IPS-20b (cell line): ENCODE measurements at regions not wholly inside any gene's neighbourhood (a gene's known extent, or its start where the extent isn't known, plus 50 kb on each side); places are given as distances from the start of the nearest gene placed in this dataset.

Experiments used
- H3K27ac ChIP-seq: one replicate; pipeline ENCODE4 v1.5.1; 2013; ENCODE audit warnings: low read length
- H3K27me3 ChIP-seq: 2 replicates; pipeline ENCODE4 v1.6.1; 2013; ENCODE audit warnings: mild to moderate bottlenecking, low read length, inconsistent platforms; ENCODE audit not compliant: insufficient read depth
- H3K36me3 ChIP-seq: 2 replicates; pipeline ENCODE4 v1.6.1; 2013; ENCODE audit warnings: low read depth, mild to moderate bottlenecking, inconsistent platforms, low read length, moderate library complexity; ENCODE audit not compliant: insufficient read depth
- H3K4me1 ChIP-seq: 2 replicates; pipeline ENCODE4 v1.6.1; 2013; ENCODE audit warnings: mild to moderate bottlenecking, control low read depth, inconsistent platforms, low read length, moderate library complexity; ENCODE audit not compliant: insufficient read depth
- H3K4me3 ChIP-seq: 2 replicates; pipeline ENCODE4 v1.5.1; 2013; ENCODE audit warnings: mild to moderate bottlenecking, low read length, inconsistent platforms
- H3K9ac ChIP-seq: 2 replicates; pipeline ENCODE4 v1.6.1; 2013; ENCODE audit warnings: low read depth, mild to moderate bottlenecking, inconsistent platforms, low read length, moderate library complexity
- H3K9me3 ChIP-seq: 2 replicates; pipeline ENCODE4 v1.6.1; 2013; ENCODE audit warnings: mild to moderate bottlenecking, low read depth, low read length, inconsistent platforms; ENCODE audit not compliant: insufficient read depth

GRCh38 chr12:124419292-124420040, 124.6 kb downstream of the RFLNA start:
- Histone ChIP-seq H3K36me3 (peaks cover 56% of the 10 kb centered on the region), H3K27ac (no peak overlapping the region), H3K9ac (no peak overlapping the region), H3K9me3 (no peaks in the 10 kb centered on the region), H3K4me1 (no peaks in the 10 kb centered on the region), H3K27me3 (no peaks in the 10 kb centered on the region), H3K4me3 (no peak overlapping the region)

DNA sequence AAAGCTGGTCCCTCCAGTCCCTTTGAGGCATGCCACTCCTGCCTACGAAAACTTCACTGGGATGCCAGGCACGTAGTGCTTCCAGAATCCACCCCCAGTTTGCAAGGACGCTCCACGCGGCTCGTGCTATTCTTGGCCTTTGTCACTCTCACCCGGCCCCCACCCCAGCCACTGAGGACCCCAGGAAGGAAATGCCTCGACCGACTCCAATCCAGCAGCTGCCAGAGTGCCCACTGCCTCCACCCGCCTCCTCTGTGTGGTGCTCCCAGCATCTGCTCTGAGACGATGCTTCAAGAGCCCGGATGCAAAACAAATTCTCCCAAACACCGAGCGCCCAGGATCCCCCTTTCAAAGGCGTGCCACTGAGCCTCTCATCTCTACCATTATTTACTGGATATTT, 123.9 kb downstream of the RFLNA start:
- Histone ChIP-seq H3K9ac (no peak overlapping the region), H3K27ac (no peak overlapping the region), H3K36me3 (peaks cover 54% of the 10 kb centered on the region), H3K4me3 (no peak overlapping the region), H3K9me3 (no peaks in the 10 kb centered on the region), H3K27me3 (no peaks in the 10 kb centered on the region), H3K4me1 (no peaks in the 10 kb centered on the region)

DNA sequence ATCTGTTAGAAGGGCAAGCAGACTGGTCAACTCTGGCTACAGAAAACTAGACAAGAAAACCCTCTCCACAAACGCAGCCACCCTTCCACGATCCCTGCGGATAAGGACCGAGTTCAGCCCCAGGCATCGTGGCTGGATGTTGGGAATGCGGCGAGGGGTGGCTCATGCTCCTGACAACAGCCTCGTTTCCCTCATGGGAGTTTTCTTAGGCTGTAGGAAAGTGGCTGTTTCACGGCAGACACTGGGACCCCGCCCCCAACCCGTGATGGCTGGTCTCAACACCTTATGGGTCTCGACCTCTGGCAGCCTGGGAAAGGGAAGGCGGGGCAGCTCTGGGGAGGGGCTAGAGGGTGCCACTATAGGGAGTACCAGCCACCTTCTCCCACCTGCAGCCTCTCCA, 123.3 kb downstream of the RFLNA start:
- no peak overlapping the region for H3K4me3 ChIP-seq
- H3K27me3 ChIP-seq, result no peaks in the 10 kb centered on the region
- no peak overlapping the region for H3K9ac ChIP-seq
- peaks cover 50% of the 10 kb centered on the region for H3K36me3 ChIP-seq
- H3K27ac ChIP-seq, result no peak overlapping the region
- H3K4me1 ChIP-seq, result no peaks in the 10 kb centered on the region
- no peaks in the 10 kb centered on the region for H3K9me3 ChIP-seq

GRCh38 chr12:124416516-124417395, 121.9 kb downstream of the RFLNA start:
- Histone ChIP-seq H3K4me3 (no peak overlapping the region), H3K4me1 (no peaks in the 10 kb centered on the region), H3K9ac (no peak overlapping the region), H3K36me3 (peaks cover 50% of the 10 kb centered on the region), H3K9me3 (no peaks in the 10 kb centered on the region), H3K27ac (no peak overlapping the region), H3K27me3 (no peaks in the 10 kb centered on the region)

DNA sequence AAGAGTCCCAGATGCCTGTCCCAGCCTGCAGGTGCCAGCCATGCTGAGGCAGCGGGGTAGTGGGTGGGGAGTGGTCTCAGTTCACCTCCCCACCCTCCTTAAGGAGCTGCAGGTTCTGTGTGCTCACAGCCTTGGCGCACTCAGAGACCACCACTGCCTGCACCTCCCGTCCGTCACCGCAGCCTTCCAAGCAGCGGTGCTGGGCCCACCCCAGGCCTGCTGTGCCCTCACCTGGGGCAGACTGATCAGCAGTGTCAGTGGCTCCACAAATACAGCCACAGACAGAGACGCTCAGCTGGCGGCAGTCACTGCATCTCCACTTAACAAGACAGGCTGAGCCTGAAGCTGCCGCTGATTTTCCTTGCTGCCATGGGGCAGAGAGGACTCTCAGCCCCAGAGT, 120.2 kb downstream of the RFLNA start:
- Histone ChIP-seq H3K4me1 (peaks cover 8% of the 10 kb centered on the region; the same call in 1 of the 2 replicates), H3K4me3 (no peak overlapping the region), H3K27ac (no peak overlapping the region), H3K9ac (no peak overlapping the region), H3K9me3 (no peaks in the 10 kb centered on the region), H3K27me3 (no peaks in the 10 kb centered on the region), H3K36me3 (peaks cover 35% of the 10 kb centered on the region)

DNA sequence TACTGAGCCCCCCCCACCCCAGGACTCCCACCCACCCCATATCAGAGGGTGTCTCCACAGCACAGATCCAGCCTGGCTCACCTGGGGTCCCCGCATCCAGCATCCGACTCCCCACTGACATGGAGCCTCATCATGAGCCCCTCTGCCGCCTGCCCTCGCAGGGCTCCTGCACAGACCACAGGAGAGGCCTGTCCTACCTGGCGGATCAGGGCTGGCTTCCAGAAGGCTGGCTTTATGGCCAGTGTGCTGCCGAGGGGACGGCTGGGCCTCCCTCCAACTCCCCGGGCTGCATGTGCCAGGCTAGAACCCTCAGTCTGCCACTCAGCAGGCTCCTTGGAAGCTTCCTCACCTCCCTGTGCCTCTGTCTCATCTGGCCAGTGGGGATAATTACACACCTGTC, 119.0 kb downstream of the RFLNA start:
- no peaks in the 10 kb centered on the region for H3K9me3 ChIP-seq
- no peak overlapping the region for H3K27ac ChIP-seq
- H3K9ac ChIP-seq, result no peak overlapping the region
- no peaks in the 10 kb centered on the region for H3K27me3 ChIP-seq
- H3K36me3 ChIP-seq, result peaks cover 28% of the 10 kb centered on the region
- H3K4me1 ChIP-seq, result peaks cover 8% of the 10 kb centered on the region; the same call in 1 of the 2 replicates
- H3K4me3 ChIP-seq, result no peak overlapping the region

- Histone ChIP-seq H3K4me3 (no peak overlapping the region), H3K4me1 (peaks cover 8% of the 10 kb centered on the region; the same call in 1 of the 2 replicates), H3K27me3 (no peaks in the 10 kb centered on the region), H3K9ac (no peak overlapping the region), H3K9me3 (no peaks in the 10 kb centered on the region), H3K27ac (no peak overlapping the region), H3K36me3 (peaks cover 26% of the 10 kb centered on the region)
These were observed 118.5 kb downstream of the RFLNA start for GRCh38 chr12:124413401-124413800.

DNA sequence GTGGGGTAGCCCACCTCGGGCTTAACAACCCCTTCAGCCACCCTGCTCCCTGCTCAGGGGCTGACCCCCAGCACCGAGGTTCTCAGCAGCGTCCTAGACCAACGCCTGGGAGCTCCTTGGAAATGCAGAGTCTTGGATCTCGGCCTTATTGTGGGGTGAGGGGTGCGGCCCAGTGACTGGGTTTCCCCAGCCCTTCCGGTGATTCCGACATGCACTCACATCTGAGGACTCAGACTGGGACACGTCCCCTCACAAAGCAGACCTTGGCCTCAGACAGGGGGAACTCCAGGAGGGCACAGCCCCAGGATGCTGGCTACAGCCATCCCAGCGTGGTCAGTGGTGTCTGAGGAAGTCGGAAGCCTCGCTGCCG, 117.7 kb downstream of the RFLNA start:
- H3K36me3 ChIP-seq, result peaks cover 19% of the 10 kb centered on the region
- H3K9ac ChIP-seq, result no peak overlapping the region
- H3K27me3 ChIP-seq, result no peaks in the 10 kb centered on the region
- H3K9me3 ChIP-seq, result no peaks in the 10 kb centered on the region
- peaks cover 8% of the 10 kb centered on the region; the same call in 1 of the 2 replicates for H3K4me1 ChIP-seq
- H3K27ac ChIP-seq, result no peak overlapping the region
- H3K4me3 ChIP-seq, result no peak overlapping the region

DNA sequence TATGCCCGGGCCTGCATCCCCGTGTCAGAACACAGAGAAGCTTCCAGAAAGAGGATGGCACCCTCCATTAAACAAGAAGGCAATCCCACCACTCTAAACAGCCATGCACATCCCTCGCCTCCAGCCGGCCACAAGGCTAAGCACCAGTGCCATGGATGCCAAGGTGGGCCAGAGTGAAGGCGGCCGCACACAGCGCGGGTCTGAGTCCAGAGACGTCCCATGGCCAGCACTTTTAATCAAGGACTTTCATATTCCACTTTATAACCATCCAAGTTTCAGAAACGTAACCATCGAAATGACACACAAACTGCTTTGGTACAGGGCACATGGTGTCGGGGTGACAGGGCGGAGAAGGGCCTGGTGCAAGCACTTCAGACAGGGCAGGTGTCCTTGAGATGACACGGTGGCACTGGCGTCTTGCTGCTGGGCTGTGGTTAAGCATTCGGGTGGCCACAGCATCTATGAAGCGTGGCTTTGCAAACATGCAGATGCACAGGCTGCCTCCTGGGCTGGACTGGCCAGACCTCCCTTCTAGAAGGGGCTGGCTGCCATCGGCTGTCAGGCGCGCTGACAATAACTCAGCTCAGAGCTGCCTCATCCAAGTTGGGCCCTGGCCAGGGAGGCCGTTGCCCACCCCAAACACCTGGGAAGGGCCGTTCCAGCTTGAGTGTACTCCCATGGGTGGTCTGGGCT, 117.2 kb downstream of the RFLNA start:
- Histone ChIP-seq H3K27me3 (no peaks in the 10 kb centered on the region), H3K9ac (no peak overlapping the region), H3K4me3 (no peak overlapping the region), H3K27ac (no peak overlapping the region), H3K4me1 (peaks cover 8% of the 10 kb centered on the region; the same call in 1 of the 2 replicates), H3K9me3 (no peaks in the 10 kb centered on the region), H3K36me3 (peaks cover 14% of the 10 kb centered on the region; the same call in 1 of the 2 replicates)

DNA sequence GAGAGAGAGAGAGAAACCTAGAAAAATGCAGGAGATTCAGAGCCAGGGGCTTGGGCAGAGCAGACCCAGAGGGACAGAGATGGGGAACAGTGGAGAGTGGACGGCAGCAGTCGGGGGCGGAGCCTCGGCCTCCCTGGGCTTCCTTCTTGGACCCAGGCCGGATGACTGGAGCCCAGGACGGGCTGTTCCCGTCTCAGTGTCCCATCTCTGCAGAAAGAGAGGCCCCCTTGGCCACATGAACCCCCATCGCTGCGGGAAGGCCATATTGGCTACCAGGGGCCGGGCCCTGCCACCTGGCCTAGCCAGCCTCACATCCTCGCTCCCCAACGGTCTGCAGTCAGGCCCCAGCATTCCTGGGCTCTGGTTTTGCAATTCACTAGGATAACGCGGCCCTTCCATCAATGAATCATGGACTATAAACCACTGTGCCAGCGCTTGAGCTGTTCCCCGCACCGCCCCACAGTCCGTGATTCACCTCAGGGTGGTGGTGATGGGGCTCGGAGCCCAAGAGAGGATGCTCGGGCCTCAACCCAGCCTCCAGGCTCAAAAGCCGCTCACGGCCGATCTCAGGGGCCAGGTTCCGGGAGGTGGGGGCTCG, 116.5 kb downstream of the RFLNA start:
- Histone ChIP-seq H3K36me3 (peaks cover 14% of the 10 kb centered on the region; the same call in 1 of the 2 replicates), H3K27me3 (no peaks in the 10 kb centered on the region), H3K9ac (no peak overlapping the region; the same call in 1 of the 2 replicates), H3K27ac (peak overlapping the region; percentile 77), H3K4me3 (no peak overlapping the region), H3K9me3 (no peaks in the 10 kb centered on the region), H3K4me1 (peaks cover 8% of the 10 kb centered on the region; the same call in 1 of the 2 replicates)
